H9 (cell line): ENCODE measurements at regions not wholly inside any gene's neighbourhood (a gene's known extent, or its start where the extent isn't known, plus 50 kb on each side); places are given as distances from the start of the nearest gene placed in this dataset.

ENCODE experiments used
- DNase-seq: peaks from one replicate; pipeline ENCODE4 v3.0.0-alpha.2; 2017
- H2AFZ ChIP-seq: one replicate; pipeline ENCODE4 v1.6.1; 2013; ENCODE audit warnings: mild to moderate bottlenecking, low read length, control low read depth, moderate library complexity
- H2AK5ac ChIP-seq: 2 replicates; pipeline ENCODE4 v1.6.1; 2013; ENCODE audit warnings: low read length, control low read depth, mixed read lengths; ENCODE audit not compliant: insufficient read length
- H2BK120ac ChIP-seq: one replicate; pipeline ENCODE4 v1.6.1; 2013; ENCODE audit warnings: low read depth, mild to moderate bottlenecking, low read length, control low read depth, inconsistent platforms; ENCODE audit not compliant: poor library complexity, severe bottlenecking
- H2BK12ac ChIP-seq: 2 replicates; pipeline ENCODE4 v1.6.1; 2013; ENCODE audit warnings: low read length, control low read depth, mixed read lengths, low read depth; ENCODE audit not compliant: insufficient read length
- H2BK15ac ChIP-seq: 2 replicates; pipeline ENCODE4 v1.6.1; 2013; ENCODE audit warnings: low read depth, low read length, control low read depth
- H2BK20ac ChIP-seq: one replicate; pipeline ENCODE4 v1.6.1; 2013; ENCODE audit warnings: low read depth, mild to moderate bottlenecking, low read length, control low read depth, inconsistent platforms; ENCODE audit not compliant: poor library complexity, severe bottlenecking
- H2BK5ac ChIP-seq: 2 replicates; pipeline ENCODE4 v1.6.1; 2013; ENCODE audit warnings: low read length, control low read depth, mixed read lengths; ENCODE audit not compliant: insufficient read length
- H3K14ac ChIP-seq: 2 replicates; pipeline ENCODE4 v1.6.1; 2013; ENCODE audit warnings: low read length, control low read depth; ENCODE audit not compliant: insufficient read depth
- H3K18ac ChIP-seq: 2 replicates; pipeline ENCODE4 v1.6.1; 2013; ENCODE audit warnings: low read depth, mild to moderate bottlenecking, mixed read lengths, low read length, control low read depth; ENCODE audit not compliant: insufficient read length
- H3K23ac ChIP-seq: 2 replicates; pipeline ENCODE4 v1.6.1; 2013; ENCODE audit warnings: low read length, control low read depth, mixed read lengths, low read depth; ENCODE audit not compliant: insufficient read length
- H3K23me2 ChIP-seq: 2 replicates; pipeline ENCODE4 v1.6.1; 2013; ENCODE audit warnings: low read depth, mild to moderate bottlenecking, mixed read lengths, low read length, control low read depth; ENCODE audit not compliant: insufficient read length, poor library complexity, severe bottlenecking
- H3K27ac ChIP-seq: 2 replicates; pipeline ENCODE4 v1.5.1; 2013; ENCODE audit warnings: low read length, control low read depth, mixed read lengths, low read depth; ENCODE audit not compliant: insufficient read length
- H3K27me3 ChIP-seq: 2 replicates; pipeline ENCODE4 v1.6.1; 2013; ENCODE audit warnings: low read length, control low read depth, inconsistent platforms; ENCODE audit not compliant: insufficient read depth
- H3K4ac ChIP-seq: 2 replicates; pipeline ENCODE4 v1.6.1; 2013; ENCODE audit warnings: low read depth, mild to moderate bottlenecking, control low read depth, inconsistent platforms, low read length, moderate library complexity
- H3K4me1 ChIP-seq: 2 replicates; pipeline ENCODE4 v1.6.1; 2013; ENCODE audit warnings: low read length, control low read depth, inconsistent platforms; ENCODE audit not compliant: insufficient read depth
- H3K4me2 ChIP-seq: 2 replicates; pipeline ENCODE4 v1.6.1; 2013; ENCODE audit warnings: low read length, control low read depth, mixed read lengths; ENCODE audit not compliant: insufficient read length, insufficient read depth
- H3K56ac ChIP-seq: 2 replicates; pipeline ENCODE4 v1.6.1; 2013; ENCODE audit warnings: low read depth, mild to moderate bottlenecking, mixed read lengths, low read length, control low read depth; ENCODE audit not compliant: insufficient read length
- H3K79me1 ChIP-seq: 2 replicates; pipeline ENCODE4 v1.6.1; 2013; ENCODE audit warnings: low read depth, mild to moderate bottlenecking, moderate library complexity, low read length, control low read depth, inconsistent platforms; ENCODE audit not compliant: insufficient read depth, poor library complexity, severe bottlenecking
- H3K79me2 ChIP-seq: 2 replicates; pipeline ENCODE4 v1.6.1; 2013; ENCODE audit warnings: low read length, control low read depth, inconsistent platforms; ENCODE audit not compliant: insufficient read depth
- H3K9ac ChIP-seq: 2 replicates; pipeline ENCODE4 v1.6.1; 2013; ENCODE audit warnings: low read length, control low read depth, mixed read lengths; ENCODE audit not compliant: insufficient read length; ENCODE audit errors: extremely low read depth
- H3K9me3 ChIP-seq: one replicate; pipeline ENCODE4 v1.6.1; 2013; ENCODE audit warnings: low read depth, low read length, inconsistent platforms; ENCODE audit not compliant: control insufficient read depth
- H3T11ph ChIP-seq: one replicate; pipeline ENCODE4 v1.6.1; 2013; ENCODE audit warnings: mild to moderate bottlenecking, low read length, control low read depth, inconsistent platforms
- H4K20me1 ChIP-seq: one replicate; pipeline ENCODE4 v1.6.1; 2013; ENCODE audit not compliant: control insufficient read depth, insufficient read length, insufficient read depth
- H4K5ac ChIP-seq: 2 replicates; pipeline ENCODE4 v1.6.1; 2013; ENCODE audit warnings: low read depth, mild to moderate bottlenecking, mixed read lengths, low read length, control low read depth; ENCODE audit not compliant: insufficient read length
- H4K8ac ChIP-seq: replicated peaks from 2 replicates; pipeline ENCODE4 v1.6.1; 2013; ENCODE audit warnings: low read length, control low read depth, mixed read lengths, low read depth; ENCODE audit not compliant: insufficient read length
- H4K91ac ChIP-seq: 2 replicates; pipeline ENCODE4 v1.6.1; 2013; ENCODE audit warnings: low read depth, mild to moderate bottlenecking, moderate library complexity, mixed read lengths, low read length, control low read depth; ENCODE audit not compliant: insufficient read length
- H3K27ac Mint-ChIP-seq, 3 experiments: 2 replicates in 2 of 3; 3 replicates in 1 of 3; pipeline ENCODE4 v1.8.0; 2020 to 2021; ENCODE audit warnings: mixed read lengths in 3 of 3, mild to moderate bottlenecking in 1 of 3, moderate library complexity in 1 of 3
- H3K27me3 Mint-ChIP-seq: 2 replicates; pipeline ENCODE4 v1.8.0; 2021; ENCODE audit warnings: low read depth, mild to moderate bottlenecking, moderate library complexity, mixed read lengths
- H3K36me3 Mint-ChIP-seq, 3 experiments: 2 replicates in 2 of 3; 3 replicates in 1 of 3; pipeline ENCODE4 v1.8.0; 2020 to 2021; ENCODE audit warnings: low read depth in 3 of 3, mixed read lengths in 3 of 3; ENCODE audit not compliant: insufficient read depth in 1 of 3
- H3K4me1 Mint-ChIP-seq, 2 experiments: 2 replicates each; pipeline ENCODE4 v1.8.0; 2020; ENCODE audit warnings: mixed read lengths in 2 of 2
- H3K4me3 Mint-ChIP-seq, 2 experiments: 2 replicates in 1 of 2; 3 replicates in 1 of 2; pipeline ENCODE4 v1.8.0; 2020 to 2021; ENCODE audit warnings: mild to moderate bottlenecking in 2 of 2, mixed read lengths in 2 of 2, moderate library complexity in 1 of 2
- H3K9me3 Mint-ChIP-seq, 2 experiments: 2 replicates in 1 of 2; 3 replicates in 1 of 2; pipeline ENCODE4 v1.8.0; 2020; ENCODE audit warnings: mild to moderate bottlenecking in 2 of 2, mixed read lengths in 2 of 2, moderate library complexity in 1 of 2
- WGBS: extraction: QIAGEN DNeasy Blood & Tissue Kit; methylation state at CpG from one replicate; pipeline ENCODE4 v1.1.7; 2013; ENCODE audit warnings: missing lambda C conversion rate, low lambda C conversion rate, mixed read lengths; ENCODE audit not compliant: insufficient read length; ENCODE audit errors: extremely low coverage; 5-methylcytosine and 5-hydroxymethylcytosine counted together
- TF ChIP-seq, protein P1 (sequence below): fragments of 200-600 bp; sonication (generic); conservative IDR thresholded peaks from 3 replicates; pipeline ENCODE4 v1.8.0; 2021; ENCODE audit warnings: antibody characterized with exemption, mild to moderate bottlenecking

DNA sequence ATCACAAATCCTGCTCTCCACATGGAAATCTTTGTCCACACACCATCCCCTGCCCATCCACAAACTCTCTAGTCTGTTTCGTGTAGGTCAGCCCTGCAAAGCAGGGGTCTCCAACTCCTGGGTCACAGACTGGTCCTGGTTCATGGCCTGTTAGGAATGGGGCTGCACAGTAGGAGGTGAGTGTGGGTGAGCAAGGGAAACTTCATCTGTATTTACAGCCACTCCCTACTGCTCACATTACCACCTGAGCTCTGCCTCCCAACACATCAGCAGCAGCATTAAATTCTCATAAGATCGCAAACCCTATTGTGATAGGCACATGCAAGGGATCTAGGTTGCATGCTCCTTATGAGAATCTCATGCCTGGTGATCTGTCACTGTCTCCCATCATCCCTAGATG is 242.1 kb downstream of the FGFR2 start:
- Mint-ChIP-seq H3K4me3 (no peak overlapping the region), H3K36me3 (peaks cover 0 to 7% (median 7%) of the 10 kb centered on the region in 3 experiments; a peak in 5 of 7 replicates), H3K9me3 (peaks cover 0 to 5% of the 10 kb centered on the region in 2 experiments; a peak in 3 of 5 replicates), H3K27ac (no peak overlapping the region), H3K4me1 (no peaks in the 10 kb centered on the region; a peak in 1 of 4 replicates), H3K27me3 (no peaks in the 10 kb centered on the region)
- H2BK12ac ChIP-seq = no peak overlapping the region
- H2BK15ac ChIP-seq = no peak overlapping the region
- no peak overlapping the region for H3K4me2 ChIP-seq
- no peak overlapping the region for H2BK20ac ChIP-seq
- H3K79me2 ChIP-seq = no peaks in the 10 kb centered on the region
- no peak overlapping the region for H3K27ac ChIP-seq
- H3K23ac ChIP-seq = no peak overlapping the region
- no peaks in the 10 kb centered on the region for H3K27me3 ChIP-seq
- no peaks in the 10 kb centered on the region for H4K20me1 ChIP-seq
- no peak for DNase-seq
- H3T11ph ChIP-seq = no peak overlapping the region
- no peak overlapping the region for H3K18ac ChIP-seq
- no peak overlapping the region for H2BK120ac ChIP-seq
- H3K4ac ChIP-seq = no peak overlapping the region
- H4K8ac ChIP-seq = no peak overlapping the region
- no peak overlapping the region for H3K56ac ChIP-seq
- H4K5ac ChIP-seq = no peak overlapping the region
- H3K23me2 ChIP-seq = no peaks in the 10 kb centered on the region
- H3K9ac ChIP-seq = no peak overlapping the region
- H3K14ac ChIP-seq = no peak overlapping the region
- TF ChIP-seq, protein P1, sequence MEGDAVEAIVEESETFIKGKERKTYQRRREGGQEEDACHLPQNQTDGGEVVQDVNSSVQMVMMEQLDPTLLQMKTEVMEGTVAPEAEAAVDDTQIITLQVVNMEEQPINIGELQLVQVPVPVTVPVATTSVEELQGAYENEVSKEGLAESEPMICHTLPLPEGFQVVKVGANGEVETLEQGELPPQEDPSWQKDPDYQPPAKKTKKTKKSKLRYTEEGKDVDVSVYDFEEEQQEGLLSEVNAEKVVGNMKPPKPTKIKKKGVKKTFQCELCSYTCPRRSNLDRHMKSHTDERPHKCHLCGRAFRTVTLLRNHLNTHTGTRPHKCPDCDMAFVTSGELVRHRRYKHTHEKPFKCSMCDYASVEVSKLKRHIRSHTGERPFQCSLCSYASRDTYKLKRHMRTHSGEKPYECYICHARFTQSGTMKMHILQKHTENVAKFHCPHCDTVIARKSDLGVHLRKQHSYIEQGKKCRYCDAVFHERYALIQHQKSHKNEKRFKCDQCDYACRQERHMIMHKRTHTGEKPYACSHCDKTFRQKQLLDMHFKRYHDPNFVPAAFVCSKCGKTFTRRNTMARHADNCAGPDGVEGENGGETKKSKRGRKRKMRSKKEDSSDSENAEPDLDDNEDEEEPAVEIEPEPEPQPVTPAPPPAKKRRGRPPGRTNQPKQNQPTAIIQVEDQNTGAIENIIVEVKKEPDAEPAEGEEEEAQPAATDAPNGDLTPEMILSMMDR = no peak
- no CpG with 5 or more reads among the region's 2 CpGs for WGBS
- no peaks in the 10 kb centered on the region for H3K4me1 ChIP-seq
- no peak overlapping the region for H2AFZ ChIP-seq
- no peak overlapping the region for H2BK5ac ChIP-seq
- H3K79me1 ChIP-seq = no peaks in the 10 kb centered on the region
- no peaks in the 10 kb centered on the region for H3K9me3 ChIP-seq
- no peak overlapping the region for H4K91ac ChIP-seq
- no peak overlapping the region for H2AK5ac ChIP-seq
